ENCODE measurements at regions not wholly inside any gene's neighbourhood (a gene's known extent, or its start where the extent isn't known, plus 50 kb on each side); places are given as distances from the start of the nearest gene placed in this dataset.

- TF ChIP-seq CTCF (IDR thresholded peaks at IDR 0.05), result no peak
- TF ChIP-seq POLR2AphosphoS5 (IDR thresholded peaks at IDR 0.05), result no peak
- no peak for TF ChIP-seq EP300 (IDR thresholded peaks at IDR 0.05)
Observed at GRCh38 chr5:29984156-29984540, 1209.3 kb upstream of the CDH6 start.
